Stimulated activated CD4-positive, alpha-beta T cell treated with anti-CD3 and anti-CD28 coated beads, Interleukin-4, amount 100 ng/mL, for 1 hour (primary cell): ENCODE measurements at regions not wholly inside any gene's neighbourhood (a gene's known extent, or its start where the extent isn't known, plus 50 kb on each side); places are given as distances from the start of the nearest gene placed in this dataset.

Source experiments
- DNase-seq: peaks from one replicate; pipeline ENCODE4 v3.0.0-alpha.2; 2020

- DNase-seq, result no peak
These were observed 129.9 kb downstream of the MRPL14 start for GRCh38 chr6:43997345-43997677.

- no peak for DNase-seq
These were observed 130.5 kb downstream of the MRPL14 start for GRCh38 chr6:43996618-43997344.

GRCh38 chr6:43995137-43995536, 132.1 kb downstream of the MRPL14 start:
- no peak for DNase-seq

- DNase-seq, result peak; percentile 15
These were observed 133.2 kb downstream of the MRPL14 start for GRCh38 chr6:43993881-43994523.

GRCh38 chr6:43992783-43993644, 134.2 kb downstream of the MRPL14 start:
- no peak for DNase-seq

- no peak for DNase-seq
These were observed 135.1 kb downstream of the MRPL14 start for GRCh38 chr6:43992126-43992663.

- no peak for DNase-seq
These were observed 136.3 kb downstream of the MRPL14 start for GRCh38 chr6:43990627-43991619.

GRCh38 chr6:43990275-43990626, 137.0 kb downstream of the MRPL14 start:
- DNase-seq, result no peak

GRCh38 chr6:43989581-43990146, 137.6 kb downstream of the MRPL14 start:
- DNase-seq, result no peak

- DNase-seq, result no peak
These were observed 138.5 kb downstream of the MRPL14 start for GRCh38 chr6:43988801-43989200.

GRCh38 chr6:43987838-43988439, 139.3 kb downstream of the MRPL14 start:
- no peak for DNase-seq

GRCh38 chr6:43986177-43986825, 141.0 kb downstream of the MRPL14 start:
- no peak for DNase-seq

GRCh38 chr6:43985329-43985728, 141.9 kb downstream of the MRPL14 start:
- no peak for DNase-seq

GRCh38 chr6:43984442-43985321, 142.6 kb downstream of the MRPL14 start:
- DNase-seq, result no peak

- DNase-seq, result no peak
These were observed 143.6 kb downstream of the MRPL14 start for GRCh38 chr6:43983632-43984031.

- DNase-seq, result no peak
These were observed 144.1 kb downstream of the MRPL14 start for GRCh38 chr6:43983191-43983590.

- no peak for DNase-seq
These were observed 145.1 kb downstream of the MRPL14 start for GRCh38 chr6:43982084-43982625.

- DNase-seq, result no peak
These were observed 145.8 kb downstream of the MRPL14 start for GRCh38 chr6:43981363-43981990.
